SK-N-SH treated with all-trans-retinoic acid at 6 μM for 48 hours (cell line): ENCODE measurements at regions not wholly inside any gene's neighbourhood (a gene's known extent, or its start where the extent isn't known, plus 50 kb on each side); places are given as distances from the start of the nearest gene placed in this dataset.

Source experiments
- ATAC-seq: fragments of 200-7000 bp; cut with Tn5 transposase; 3 replicates; pipeline ENCODE4 v1.9.1; 2020; ENCODE audit warnings: mild to moderate bottlenecking, moderate library complexity
- ARNTL ChIP-seq: fragments of 450-650 bp; formaldehyde crosslinking; IDR thresholded peaks from 2 replicates; pipeline ENCODE4 v1.5.0; 2020; ENCODE audit warnings: low read depth, mild to moderate bottlenecking, moderate library complexity, borderline replicate concordance
- BACH2 ChIP-seq: fragments of 250-450 bp; sonication (Bioruptor Pico); IDR thresholded peaks from 2 replicates; pipeline ENCODE4 v1.9.0; 2021; ENCODE audit warnings: mild to moderate bottlenecking, borderline replicate concordance
- CREB5 ChIP-seq: fragments of 250-450 bp; sonication (Bioruptor Pico); IDR thresholded peaks from 2 replicates; pipeline ENCODE4 v1.5.1; 2020; ENCODE audit warnings: low read depth, mild to moderate bottlenecking, moderate library complexity
- CSDC2 ChIP-seq: fragments of 250-450 bp; sonication (Bioruptor Pico); IDR thresholded peaks from 2 replicates; pipeline ENCODE4 v1.5.0; 2020; ENCODE audit warnings: mild to moderate bottlenecking, moderate library complexity
- CSRNP3 ChIP-seq: fragments of 250-450 bp; sonication (Bioruptor Pico); IDR thresholded peaks from 2 replicates; pipeline ENCODE4 v1.5.1; 2021; ENCODE audit warnings: mild to moderate bottlenecking, moderate library complexity
- ESRRG ChIP-seq: fragments of 250-450 bp; sonication (Bioruptor Pico); IDR thresholded peaks from 2 replicates; pipeline ENCODE4 v1.6.1; 2021; ENCODE audit warnings: mild to moderate bottlenecking
- GLIS3 ChIP-seq: fragments of 250-450 bp; sonication (Bioruptor Pico); IDR thresholded peaks from 2 replicates; pipeline ENCODE4 v1.5.0; 2020; ENCODE audit warnings: mild to moderate bottlenecking, moderate library complexity
- ISL1 ChIP-seq: fragments of 250-450 bp; sonication (Bioruptor Pico); IDR thresholded peaks from 2 replicates; pipeline ENCODE4 v2.1.2; 2022; ENCODE audit warnings: mild to moderate bottlenecking, moderate library complexity
- OSR1 ChIP-seq: fragments of 250-450 bp; sonication (Bioruptor Pico); IDR thresholded peaks from 2 replicates; pipeline ENCODE4 v1.8.0; 2022; ENCODE audit warnings: moderate library complexity, mild to moderate bottlenecking, inconsistent platforms
- PATZ1 ChIP-seq: fragments of 250-450 bp; sonication (Bioruptor Pico); IDR thresholded peaks from 2 replicates; pipeline ENCODE4 v1.8.0; 2020; ENCODE audit warnings: mild to moderate bottlenecking, moderate library complexity, borderline replicate concordance
- POU6F1 ChIP-seq: fragments of 250-450 bp; sonication (Bioruptor Pico); IDR thresholded peaks from 2 replicates; pipeline ENCODE4 v1.8.0; 2021; ENCODE audit warnings: low read depth, mild to moderate bottlenecking, moderate library complexity, borderline replicate concordance
- PPARA ChIP-seq: fragments of 250-450 bp; sonication (Bioruptor Pico); IDR thresholded peaks from 2 replicates; pipeline ENCODE4 v1.5.0; 2020; ENCODE audit warnings: mild to moderate bottlenecking, borderline replicate concordance
- RARB ChIP-seq: fragments of 250-450 bp; sonication (Bioruptor Pico); IDR thresholded peaks from 2 replicates; pipeline ENCODE4 v1.8.0; 2021; ENCODE audit warnings: mild to moderate bottlenecking, moderate library complexity
- SNAI2 ChIP-seq: fragments of 250-450 bp; sonication (Bioruptor Pico); IDR thresholded peaks from 2 replicates; pipeline ENCODE4 v1.5.0; 2020; ENCODE audit warnings: mild to moderate bottlenecking, moderate library complexity
- TCF4 ChIP-seq: fragments of 250-450 bp; sonication (Bioruptor Pico); IDR thresholded peaks from 2 replicates; pipeline ENCODE4 v1.8.0; 2021; ENCODE audit warnings: mild to moderate bottlenecking, moderate library complexity, borderline replicate concordance
- TOX ChIP-seq: fragments of 250-450 bp; sonication (Bioruptor Pico); IDR thresholded peaks from 2 replicates; pipeline ENCODE4 v1.8.0; 2021; ENCODE audit warnings: mild to moderate bottlenecking, moderate library complexity, borderline replicate concordance
- TSHZ2 ChIP-seq: fragments of 250-450 bp; sonication (Bioruptor Pico); IDR thresholded peaks from 2 replicates; pipeline ENCODE4 v1.5.0; 2020; ENCODE audit warnings: mild to moderate bottlenecking, moderate library complexity
- ZC3H10 ChIP-seq: fragments of 250-450 bp; sonication (Bioruptor Pico); IDR thresholded peaks from 2 replicates; pipeline ENCODE4 v1.5.1; 2021; ENCODE audit warnings: mild to moderate bottlenecking, moderate library complexity
- ZFP3 ChIP-seq: fragments of 250-450 bp; sonication (Bioruptor Pico); IDR thresholded peaks from 2 replicates; pipeline ENCODE4 v1.5.0; 2020; ENCODE audit warnings: mild to moderate bottlenecking, moderate library complexity
- ZFP30 ChIP-seq: fragments of 450-650 bp; formaldehyde crosslinking; IDR thresholded peaks from 2 replicates; pipeline ENCODE4 v1.5.0; 2022; ENCODE audit warnings: mild to moderate bottlenecking, moderate library complexity
- ZNF565 ChIP-seq: fragments of 450-650 bp; formaldehyde crosslinking; conservative IDR thresholded peaks from 2 replicates; pipeline ENCODE4 v1.5.0; 2020; ENCODE audit warnings: low read depth, mild to moderate bottlenecking, moderate library complexity
- ZNF70 ChIP-seq: fragments of 450-650 bp; formaldehyde crosslinking; IDR thresholded peaks from 2 replicates; pipeline ENCODE4 v1.5.0; 2020; ENCODE audit warnings: mild to moderate bottlenecking, moderate library complexity

- ATAC-seq, result no peak
- no peak for TF ChIP-seq SNAI2
- TF ChIP-seq CSRNP3 (CRISPR knock-in tag), result no peak
- TF ChIP-seq ZC3H10, result no peak
- no peak for TF ChIP-seq BACH2 (CRISPR knock-in tag)
- no peak for TF ChIP-seq PPARA (CRISPR knock-in tag)
- no peak for TF ChIP-seq ZNF565 (CRISPR knock-in tag)
- no peak for TF ChIP-seq CSDC2
- no peak for TF ChIP-seq OSR1 (CRISPR knock-in tag)
- no peak for TF ChIP-seq ARNTL (CRISPR knock-in tag)
- TF ChIP-seq RARB (CRISPR knock-in tag), result no peak
- TF ChIP-seq TOX (CRISPR knock-in tag), result no peak
- no peak for TF ChIP-seq ISL1 (CRISPR knock-in tag)
- TF ChIP-seq PATZ1, result no peak
- TF ChIP-seq TSHZ2 (CRISPR knock-in tag), result no peak
- no peak for TF ChIP-seq TCF4 (CRISPR knock-in tag)
- TF ChIP-seq ZNF70 (CRISPR knock-in tag), result no peak
- TF ChIP-seq CREB5 (CRISPR knock-in tag), result no peak
- no peak for TF ChIP-seq ZFP3 (CRISPR knock-in tag)
- no peak for TF ChIP-seq ZFP30 (CRISPR knock-in tag)
Observed at GRCh38 chr10:131496351-131497052, 185.0 kb upstream of the TCERG1L start.

GRCh38 chr10:131499566-131499965 is 188.0 kb upstream of the TCERG1L start:
- ATAC-seq, result no peak
- no peak for TF ChIP-seq CSRNP3 (CRISPR knock-in tag)
- no peak for TF ChIP-seq CSDC2
- no peak for TF ChIP-seq PATZ1
- TF ChIP-seq ZNF70 (CRISPR knock-in tag), result no peak
- TF ChIP-seq GLIS3 (CRISPR knock-in tag), result no peak
- no peak for TF ChIP-seq POU6F1 (CRISPR knock-in tag)
- no peak for TF ChIP-seq TOX (CRISPR knock-in tag)
- no peak for TF ChIP-seq ARNTL (CRISPR knock-in tag)
- no peak for TF ChIP-seq TCF4 (CRISPR knock-in tag)
- no peak for TF ChIP-seq TSHZ2 (CRISPR knock-in tag)
- TF ChIP-seq ZC3H10, result no peak
- no peak for TF ChIP-seq RARB (CRISPR knock-in tag)
- TF ChIP-seq SNAI2, result no peak
- TF ChIP-seq BACH2 (CRISPR knock-in tag), result no peak
- no peak for TF ChIP-seq ESRRG (CRISPR knock-in tag)
- no peak for TF ChIP-seq ZNF565 (CRISPR knock-in tag)
- TF ChIP-seq ZFP30 (CRISPR knock-in tag), result no peak
- no peak for TF ChIP-seq OSR1 (CRISPR knock-in tag)
